Cardiac muscle cell (in vitro differentiated cells and primary cell): ENCODE measurements at regions not wholly inside any gene's neighbourhood (a gene's known extent, or its start where the extent isn't known, plus 50 kb on each side); places are given as distances from the start of the nearest gene placed in this dataset.

Experiments
- DNase-seq, 2 donors: peaks; one replicate each; pipeline versions ENCODE4 v3.0.0 to v3.0.0-alpha.2; 2010 to 2017; ENCODE audit warnings: low read depth in 1 of 2, low spot score in 1 of 2
- H3K27ac ChIP-seq: fragments of 200-600 bp; sonication (generic); 2 replicates; pipeline ENCODE4 v1.5.1; 2016
- H3K27me3 ChIP-seq: fragments of 200-600 bp; sonication (generic); 2 replicates; pipeline ENCODE4 v1.6.0; 2016; ENCODE audit warnings: control low read depth
- H3K36me3 ChIP-seq: fragments of 200-600 bp; sonication (generic); 2 replicates; pipeline ENCODE4 v1.5.1; 2016; ENCODE audit warnings: control low read depth
- H3K4me1 ChIP-seq: fragments of 200-600 bp; sonication (generic); 2 replicates; pipeline ENCODE4 v1.8.1; 2017; ENCODE audit warnings: low read depth, mild to moderate bottlenecking, mixed run types
- H3K4me3 ChIP-seq: fragments of 200-600 bp; sonication (generic); 2 replicates; pipeline ENCODE4 v1.5.1; 2016; ENCODE audit warnings: mild to moderate bottlenecking
- H3K9me3 ChIP-seq: fragments of 200-600 bp; sonication (generic); 2 replicates; pipeline ENCODE4 v1.5.1; 2017; ENCODE audit warnings: low read depth, mild to moderate bottlenecking, control low read depth
- TF ChIP-seq, protein P1 (sequence below): IDR thresholded peaks from 2 replicates; pipeline ENCODE4 v1.5.1; 2012; ENCODE audit warnings: low read depth, mild to moderate bottlenecking, low read length

DNA sequence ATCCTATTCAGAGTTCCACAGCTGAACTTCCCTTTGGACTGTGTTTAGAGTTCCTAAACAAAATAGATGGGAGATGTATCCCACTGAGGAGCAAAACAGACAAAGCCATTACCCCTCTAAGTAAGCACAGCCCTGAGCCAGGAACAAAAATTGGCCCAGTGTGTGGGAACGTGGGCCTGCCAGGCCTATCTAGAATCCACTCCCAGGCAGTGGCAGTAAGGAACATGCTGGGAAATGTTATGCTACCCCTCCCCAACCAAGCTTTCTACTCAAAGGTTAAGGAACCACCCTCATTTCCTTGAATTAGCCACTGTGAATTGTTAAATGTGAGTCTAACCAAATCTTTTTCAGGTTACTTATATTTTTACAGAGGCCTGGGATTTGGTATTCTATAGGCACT lies 405.1 kb upstream of the PTGER4 start:
- Histone ChIP-seq H3K4me3 (no peak overlapping the region), H3K36me3 (no peaks in the 10 kb centered on the region), H3K27ac (no peak overlapping the region), H3K9me3 (no peaks in the 10 kb centered on the region), H3K27me3 (no peaks in the 10 kb centered on the region), H3K4me1 (no peaks in the 10 kb centered on the region)
- DNase-seq = no peak
- TF ChIP-seq, protein P1, sequence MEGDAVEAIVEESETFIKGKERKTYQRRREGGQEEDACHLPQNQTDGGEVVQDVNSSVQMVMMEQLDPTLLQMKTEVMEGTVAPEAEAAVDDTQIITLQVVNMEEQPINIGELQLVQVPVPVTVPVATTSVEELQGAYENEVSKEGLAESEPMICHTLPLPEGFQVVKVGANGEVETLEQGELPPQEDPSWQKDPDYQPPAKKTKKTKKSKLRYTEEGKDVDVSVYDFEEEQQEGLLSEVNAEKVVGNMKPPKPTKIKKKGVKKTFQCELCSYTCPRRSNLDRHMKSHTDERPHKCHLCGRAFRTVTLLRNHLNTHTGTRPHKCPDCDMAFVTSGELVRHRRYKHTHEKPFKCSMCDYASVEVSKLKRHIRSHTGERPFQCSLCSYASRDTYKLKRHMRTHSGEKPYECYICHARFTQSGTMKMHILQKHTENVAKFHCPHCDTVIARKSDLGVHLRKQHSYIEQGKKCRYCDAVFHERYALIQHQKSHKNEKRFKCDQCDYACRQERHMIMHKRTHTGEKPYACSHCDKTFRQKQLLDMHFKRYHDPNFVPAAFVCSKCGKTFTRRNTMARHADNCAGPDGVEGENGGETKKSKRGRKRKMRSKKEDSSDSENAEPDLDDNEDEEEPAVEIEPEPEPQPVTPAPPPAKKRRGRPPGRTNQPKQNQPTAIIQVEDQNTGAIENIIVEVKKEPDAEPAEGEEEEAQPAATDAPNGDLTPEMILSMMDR = no peak

DNA sequence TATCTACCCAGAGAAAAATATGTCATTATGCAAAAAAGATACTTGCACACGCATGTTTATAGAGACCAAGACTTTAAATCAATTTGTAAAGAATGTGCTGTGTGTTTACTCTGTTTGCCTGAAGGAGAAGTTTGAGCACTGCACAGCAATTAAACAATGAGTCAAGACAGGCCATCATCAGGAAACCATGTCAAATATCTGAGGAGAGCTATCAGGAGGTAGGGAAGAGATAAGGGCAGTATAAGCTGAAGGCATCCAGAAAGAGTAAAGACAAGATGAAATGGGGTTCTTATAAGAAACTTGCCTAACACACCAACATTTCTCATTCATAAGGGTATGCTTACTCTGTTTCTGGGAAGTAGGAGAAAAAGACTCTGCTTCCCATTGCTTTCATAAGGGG lies 405.8 kb upstream of the PTGER4 start:
- H3K9me3 ChIP-seq = no peaks in the 10 kb centered on the region
- H3K36me3 ChIP-seq = no peaks in the 10 kb centered on the region
- H3K27ac ChIP-seq = no peak overlapping the region
- no peaks in the 10 kb centered on the region for H3K27me3 ChIP-seq
- no peak overlapping the region for H3K4me3 ChIP-seq
- no peak for DNase-seq
- TF ChIP-seq, protein P1 = no peak
- no peaks in the 10 kb centered on the region for H3K4me1 ChIP-seq

DNA sequence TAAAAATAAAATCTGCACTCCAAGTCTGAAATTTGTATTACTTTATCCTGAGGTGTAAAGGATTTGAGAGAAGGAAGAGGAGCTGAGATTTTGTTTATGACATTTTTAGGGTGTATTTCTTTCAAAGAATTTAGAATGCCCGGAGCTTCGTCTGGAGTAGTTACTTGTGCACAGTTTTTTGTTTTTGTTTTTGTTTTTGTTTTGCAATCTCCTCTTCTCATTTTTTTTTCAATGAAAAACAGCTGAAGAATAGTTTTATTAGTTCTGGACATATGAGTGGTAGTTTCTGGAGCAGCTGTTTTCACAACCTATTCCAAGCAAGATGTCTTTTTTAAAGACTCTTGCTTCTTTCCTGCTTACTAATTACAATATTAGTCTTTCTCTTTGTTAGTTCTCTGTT lies 408.2 kb upstream of the PTGER4 start:
- Histone ChIP-seq H3K4me1 (no peaks in the 10 kb centered on the region), H3K27me3 (no peaks in the 10 kb centered on the region), H3K27ac (no peak overlapping the region), H3K4me3 (no peak overlapping the region), H3K9me3 (no peaks in the 10 kb centered on the region), H3K36me3 (no peaks in the 10 kb centered on the region)
- no peak for DNase-seq
- TF ChIP-seq, protein P1 = no peak

DNA sequence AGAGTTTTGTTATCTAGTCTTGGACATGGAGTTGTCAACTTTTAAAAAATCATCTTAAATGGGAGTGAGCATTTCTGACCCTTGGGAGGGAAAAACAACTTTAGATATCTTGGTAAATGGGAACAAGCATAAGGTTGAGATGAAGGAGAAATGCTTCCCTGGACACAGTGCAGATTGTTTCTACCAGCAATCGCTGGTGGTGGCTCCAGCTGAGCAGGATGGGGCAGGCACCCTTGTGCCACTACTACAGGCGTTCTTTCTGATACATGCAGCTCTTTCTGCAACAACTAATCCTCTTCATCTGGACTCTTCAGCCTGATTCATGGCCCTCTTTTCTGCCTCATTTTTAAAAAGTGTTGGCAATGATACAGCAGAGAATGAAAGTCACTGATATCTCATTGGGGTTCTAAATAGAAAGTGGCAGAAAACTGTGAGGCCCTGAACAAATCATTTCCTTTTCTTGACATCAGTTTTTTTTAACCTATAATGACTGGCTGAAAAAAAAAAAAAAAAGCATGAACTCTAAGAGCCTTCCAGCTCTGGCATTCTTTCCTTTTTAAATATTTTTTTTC lies 409.4 kb upstream of the PTGER4 start:
- Histone ChIP-seq H3K27ac (no peak overlapping the region), H3K9me3 (no peaks in the 10 kb centered on the region), H3K27me3 (no peaks in the 10 kb centered on the region), H3K4me3 (no peak overlapping the region), H3K4me1 (no peaks in the 10 kb centered on the region), H3K36me3 (no peaks in the 10 kb centered on the region)
- TF ChIP-seq, protein P1 = no peak
- DNase-seq = no peak

DNA sequence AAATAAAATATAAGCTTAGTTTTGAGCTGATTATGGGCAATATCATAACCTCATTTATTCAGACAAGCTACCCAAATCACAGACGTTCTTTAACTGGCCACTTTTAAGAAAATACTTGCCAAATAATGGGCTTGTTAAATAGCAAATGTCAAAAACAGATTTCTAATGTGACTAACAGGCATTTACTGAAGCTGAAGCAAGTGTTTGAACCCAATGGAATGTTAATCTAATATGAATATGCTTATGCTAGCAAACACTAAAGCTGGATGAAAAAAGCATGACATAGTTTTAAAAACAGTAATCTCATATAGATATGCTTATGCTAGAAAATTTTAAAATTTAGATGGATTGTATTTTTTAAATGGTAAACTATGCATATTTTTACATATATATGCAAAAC lies 411.6 kb upstream of the PTGER4 start:
- no peak for DNase-seq
- H3K27me3 ChIP-seq = no peaks in the 10 kb centered on the region
- H3K9me3 ChIP-seq = no peaks in the 10 kb centered on the region
- TF ChIP-seq, protein P1 = no peak
- H3K27ac ChIP-seq = no peak overlapping the region
- H3K36me3 ChIP-seq = no peaks in the 10 kb centered on the region
- H3K4me3 ChIP-seq = no peak overlapping the region
- no peaks in the 10 kb centered on the region for H3K4me1 ChIP-seq

DNA sequence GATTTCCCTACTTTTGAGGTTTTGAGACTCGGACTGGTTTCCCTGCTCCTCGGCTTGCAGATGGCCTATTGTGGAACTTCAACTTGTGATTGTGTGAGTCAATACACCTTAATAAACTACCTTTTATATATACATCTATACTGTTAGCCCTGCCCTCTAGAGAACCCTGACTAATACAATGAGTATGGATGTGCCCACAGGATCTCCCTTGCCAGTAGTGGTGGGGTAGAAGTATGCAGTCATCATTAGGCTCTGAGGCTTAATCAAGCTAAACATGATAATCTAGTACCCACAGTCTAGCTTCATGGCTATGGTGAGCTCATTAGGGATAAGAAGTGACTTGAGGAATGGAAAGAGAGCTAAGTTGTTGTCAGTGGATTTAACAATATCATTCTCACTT lies 412.8 kb upstream of the PTGER4 start:
- no peak overlapping the region for H3K27ac ChIP-seq

More for the DNA sequence above, 412.8 kb upstream of the PTGER4 start:
- Histone ChIP-seq H3K4me3 (no peak overlapping the region), H3K36me3 (no peaks in the 10 kb centered on the region), H3K4me1 (no peaks in the 10 kb centered on the region), H3K9me3 (no peaks in the 10 kb centered on the region), H3K27me3 (no peaks in the 10 kb centered on the region)
- DNase-seq = no peak
- TF ChIP-seq, protein P1 = no peak
